Epithelial cell of prostate (primary cell): ENCODE measurements at regions not wholly inside any gene's neighbourhood (a gene's known extent, or its start where the extent isn't known, plus 50 kb on each side); places are given as distances from the start of the nearest gene placed in this dataset.

Source experiments
- DNase-seq: peaks from one replicate; pipeline ENCODE4 v3.0.0-alpha.2; 2011; ENCODE audit warnings: low read depth, low spot score
- H3K27ac ChIP-seq: fragments of 450-650 bp; 2 replicates; pipeline ENCODE4 v1.5.1; 2017; ENCODE audit warnings: mild to moderate bottlenecking

DNA sequence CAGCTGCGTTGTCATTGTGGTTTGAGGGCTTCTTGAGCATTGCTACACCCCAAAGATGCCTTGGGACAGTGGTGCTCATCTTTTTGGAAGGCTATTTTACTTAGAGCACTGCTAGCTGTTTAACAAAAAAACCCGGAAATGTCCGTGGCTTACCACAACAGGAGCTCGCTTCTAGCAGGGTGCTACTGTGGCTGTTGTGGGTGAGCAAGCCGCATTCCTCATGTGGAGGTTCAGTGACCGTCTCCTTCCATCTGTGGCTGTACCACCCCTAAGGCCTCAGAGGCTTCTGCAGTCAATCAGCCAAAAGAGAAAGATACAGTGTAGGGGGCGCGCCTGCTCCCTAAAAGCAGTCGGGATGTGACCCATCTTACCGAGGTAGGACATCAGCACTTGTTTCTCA, 1004.2 kb downstream of the UQCRFS1 start:
- no peak overlapping the region for H3K27ac ChIP-seq
- no peak for DNase-seq

DNA sequence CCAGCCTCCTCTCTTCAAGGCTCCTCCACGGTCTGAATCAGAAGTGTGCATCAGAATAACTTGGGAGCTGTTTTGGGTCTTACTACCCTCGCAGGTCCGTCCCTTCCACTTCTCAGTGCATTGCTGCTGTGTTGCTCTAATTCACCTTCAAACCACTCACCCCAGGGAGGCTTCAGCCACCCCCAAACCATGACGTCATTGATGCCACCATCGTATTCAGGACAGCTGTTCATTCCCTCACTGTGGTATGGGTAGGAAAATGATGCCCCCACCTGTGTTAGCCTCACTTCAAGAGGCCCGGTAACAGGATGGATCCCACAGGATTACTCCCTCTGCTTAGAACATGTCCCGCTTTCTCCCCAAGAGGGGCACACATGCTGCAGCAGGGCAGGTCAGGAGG, 1005.7 kb downstream of the UQCRFS1 start:
- no peak for DNase-seq
- no peak overlapping the region for H3K27ac ChIP-seq

DNA sequence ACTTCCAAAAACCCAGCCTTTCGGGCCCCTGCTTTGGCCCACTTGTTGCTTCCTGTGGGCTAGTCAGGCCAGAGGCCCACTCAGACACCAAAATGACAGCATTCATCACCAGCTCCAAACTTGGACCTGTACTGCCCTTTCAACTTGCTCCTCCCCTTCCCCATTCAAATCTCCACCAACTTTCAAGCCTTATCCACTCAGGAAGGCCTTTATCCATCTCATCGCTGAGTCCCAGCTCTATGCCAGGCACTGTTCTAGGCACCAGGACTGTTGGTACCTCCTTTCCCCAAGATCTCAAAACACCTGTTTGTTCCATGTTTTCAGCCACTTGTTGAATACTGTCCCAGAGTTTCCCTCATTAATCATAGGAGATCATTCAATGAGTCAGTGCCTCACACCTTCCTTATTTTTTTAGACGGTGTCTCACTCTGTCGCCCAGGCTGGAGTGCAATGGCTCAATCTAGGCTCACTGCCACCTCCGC, 1011.4 kb downstream of the UQCRFS1 start:
- H3K27ac ChIP-seq: no peak overlapping the region
- DNase-seq: no peak

DNA sequence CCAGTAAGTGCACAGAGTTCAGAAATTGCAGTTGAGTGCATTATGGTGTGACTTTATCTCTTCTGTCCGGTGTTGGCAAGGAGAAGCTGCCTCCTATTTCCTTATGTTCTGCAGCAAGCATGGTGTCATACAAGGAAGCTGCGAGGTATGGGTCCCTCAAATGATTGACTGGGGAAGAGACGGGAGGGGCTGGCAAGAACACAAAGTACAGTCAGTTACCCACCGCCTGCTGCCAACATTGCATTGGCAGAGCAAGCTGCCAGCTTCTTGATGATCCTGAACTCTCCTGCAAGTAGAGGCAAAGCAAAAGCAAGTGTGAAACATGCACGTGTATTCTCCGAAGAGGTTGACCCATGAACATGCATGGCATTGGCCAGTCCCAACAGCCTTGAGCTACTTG, 1013.6 kb downstream of the UQCRFS1 start:
- DNase-seq: no peak
- H3K27ac ChIP-seq: no peak overlapping the region

DNA sequence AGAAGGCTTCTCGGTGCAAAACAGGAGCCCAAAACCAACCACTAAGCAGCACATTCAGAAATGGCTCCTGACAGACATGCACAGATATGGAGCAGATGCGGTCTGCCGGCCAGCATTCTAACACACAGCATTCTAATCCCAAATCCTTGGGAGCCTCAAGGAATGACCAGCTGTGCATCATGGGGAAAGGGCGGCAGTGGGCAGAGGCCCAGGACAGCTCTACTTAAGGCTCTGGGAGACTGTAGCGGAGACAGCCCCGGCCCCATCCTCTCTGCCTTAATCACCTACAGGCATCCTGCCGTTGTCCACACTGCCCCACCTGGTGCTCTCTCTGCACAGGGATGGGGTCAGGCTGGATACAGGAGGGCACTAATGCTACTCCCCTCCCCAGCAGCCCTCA, 1016.0 kb downstream of the UQCRFS1 start:
- no peak overlapping the region for H3K27ac ChIP-seq
- no peak for DNase-seq

DNA sequence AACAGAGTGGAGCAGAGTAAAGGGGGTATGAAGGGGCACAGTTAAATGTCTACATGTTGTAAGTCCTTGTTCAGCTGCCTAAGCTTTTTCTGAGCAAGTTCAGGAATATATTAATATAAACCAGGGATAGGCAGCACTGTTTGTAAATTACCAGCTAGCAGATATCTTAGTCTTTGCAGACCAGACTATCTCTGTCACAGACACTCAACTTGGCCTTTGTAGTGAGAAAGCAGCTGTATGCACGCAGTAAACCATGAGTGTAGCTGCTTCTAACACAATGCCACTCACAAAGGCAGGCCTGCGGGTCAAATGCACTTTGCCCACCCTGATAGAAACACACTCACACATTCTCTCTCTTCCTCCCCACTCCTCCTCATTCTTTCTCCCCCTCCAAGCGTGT, 1016.9 kb downstream of the UQCRFS1 start:
- DNase-seq: no peak
- no peak overlapping the region for H3K27ac ChIP-seq

DNA sequence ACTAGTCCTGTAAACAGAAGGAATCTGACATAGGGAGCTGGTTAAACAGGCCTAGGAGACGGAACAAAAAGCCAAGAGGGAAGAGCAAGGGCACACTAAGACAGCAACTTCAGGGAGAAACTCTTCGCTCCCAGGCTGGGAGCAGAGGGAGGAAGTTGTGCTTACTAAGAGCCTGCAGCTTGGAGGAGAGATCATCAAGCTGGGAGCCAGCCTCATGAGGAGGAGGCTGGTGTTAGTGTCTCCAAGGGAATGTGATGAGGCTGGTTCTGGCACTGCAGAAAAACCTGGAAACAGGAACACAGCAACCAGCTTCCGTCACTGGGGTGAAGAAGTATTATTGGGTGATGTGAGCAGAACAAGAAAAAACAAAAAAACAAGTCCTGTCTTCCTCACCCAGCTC, 1027.3 kb downstream of the UQCRFS1 start:
- H3K27ac ChIP-seq: no peak overlapping the region
- DNase-seq: no peak

DNA sequence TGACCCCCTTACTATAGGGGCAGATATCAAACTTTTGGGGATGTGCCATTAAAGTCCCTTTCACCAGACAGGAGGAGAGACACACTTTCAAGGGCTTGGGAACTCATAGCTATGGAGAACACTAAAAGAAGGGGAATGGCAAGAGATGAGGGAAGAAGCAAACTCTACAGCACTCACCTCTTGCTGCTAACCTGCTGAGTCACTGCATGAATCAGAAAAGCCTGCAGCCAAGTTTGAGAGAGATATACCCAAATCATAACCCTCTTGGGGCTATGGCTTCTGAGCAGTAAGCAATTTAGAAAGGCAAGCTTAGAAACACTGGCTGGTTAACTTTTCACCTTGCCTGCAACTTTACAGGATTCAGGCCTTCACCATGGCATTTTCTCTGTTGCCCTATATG, 1028.0 kb downstream of the UQCRFS1 start:
- DNase-seq: no peak
- H3K27ac ChIP-seq: no peak overlapping the region

DNA sequence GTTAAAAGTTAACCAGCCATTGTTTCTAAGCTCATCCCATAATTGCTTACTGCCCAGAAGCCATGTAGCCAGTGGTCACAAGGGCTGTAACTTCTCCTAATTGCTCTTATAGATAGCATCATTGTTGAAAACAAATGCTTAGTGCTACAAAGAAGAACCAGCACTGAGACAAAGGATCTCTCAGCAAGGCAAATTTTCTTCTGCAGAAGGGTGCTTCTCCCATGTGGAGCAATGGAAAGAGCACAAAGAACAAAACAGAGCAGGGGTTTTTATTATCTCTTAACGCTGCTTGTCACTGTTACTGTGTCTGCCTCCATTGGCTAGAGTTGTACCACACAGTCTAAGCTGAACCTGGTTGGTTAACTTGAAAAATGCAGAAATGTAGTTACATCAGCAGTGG, 1036.8 kb downstream of the UQCRFS1 start:
- H3K27ac ChIP-seq: no peak overlapping the region
- DNase-seq: no peak

DNA sequence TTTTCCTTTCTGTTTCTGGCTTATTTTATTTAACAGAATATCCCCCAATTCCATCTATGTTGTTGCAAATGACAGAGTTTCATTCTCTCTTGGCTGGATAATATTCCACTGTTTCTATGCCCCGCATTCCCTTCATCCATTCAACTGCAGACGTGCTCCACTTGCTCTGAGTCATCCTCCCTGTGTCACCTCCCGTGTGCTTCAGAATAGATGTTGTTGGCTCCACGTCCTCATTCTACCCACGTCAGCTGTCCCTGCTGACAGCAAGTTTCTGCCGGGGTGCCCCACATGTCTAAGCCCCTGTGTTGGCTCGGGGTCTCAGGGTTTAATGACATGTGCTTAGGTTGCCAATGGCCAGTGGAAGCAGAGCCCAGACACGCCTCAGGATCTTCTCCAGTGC, 1041.0 kb downstream of the UQCRFS1 start:
- no peak overlapping the region for H3K27ac ChIP-seq
- DNase-seq: no peak

DNA sequence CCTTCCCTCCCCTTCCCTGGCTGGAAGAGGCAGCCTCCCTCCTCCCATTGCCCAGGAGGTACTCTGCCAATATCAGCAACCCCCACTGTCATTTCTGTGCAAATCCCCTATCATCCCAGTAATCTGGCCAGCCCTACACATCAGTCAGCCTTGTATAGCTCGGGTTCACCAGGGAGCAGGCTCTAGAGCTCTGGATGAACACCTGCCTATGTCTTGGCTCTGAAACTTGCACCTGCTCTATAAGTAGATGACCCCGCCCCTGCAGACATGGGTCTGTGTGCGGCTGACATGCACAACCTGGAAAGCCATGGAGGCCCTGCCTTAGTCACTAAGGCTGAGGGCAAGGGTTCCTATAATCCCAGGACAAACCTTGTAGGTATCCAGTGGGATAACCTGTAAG, 1042.9 kb downstream of the UQCRFS1 start:
- DNase-seq: no peak
- H3K27ac ChIP-seq: no peak overlapping the region

DNA sequence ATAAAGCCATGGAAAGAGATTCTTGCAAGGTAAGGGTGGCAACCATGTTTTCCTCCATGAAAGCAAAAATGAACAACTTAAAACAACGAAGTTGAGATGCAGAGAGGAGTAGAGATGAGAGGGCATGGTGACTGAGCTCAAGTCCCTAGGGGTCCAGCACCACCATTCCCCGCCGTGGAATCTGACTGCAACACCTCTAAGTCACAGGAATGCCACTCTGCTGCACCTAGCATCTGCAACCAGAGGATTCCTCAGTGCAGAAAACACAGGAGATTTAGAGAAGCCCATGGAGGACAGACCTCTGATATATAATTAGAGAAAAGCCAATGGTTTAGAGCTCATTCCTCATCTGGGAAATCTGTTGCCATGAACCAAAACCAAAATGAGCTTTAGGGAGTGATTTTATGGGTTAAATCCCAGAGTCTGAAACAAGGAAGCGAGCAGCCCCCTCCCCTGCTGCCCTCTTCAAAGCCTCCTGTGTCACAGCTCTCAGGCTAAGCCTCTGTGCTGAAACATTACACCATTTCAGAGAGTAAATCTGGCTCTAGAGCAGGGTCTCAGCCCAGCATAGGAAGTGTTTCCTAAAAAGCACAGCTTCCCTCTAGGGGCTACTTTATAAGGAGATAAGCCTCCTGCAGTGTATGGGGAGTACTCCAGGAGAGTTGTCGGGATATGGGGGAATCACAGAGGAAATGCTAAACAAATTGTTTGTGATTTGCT, 1043.6 kb downstream of the UQCRFS1 start:
- H3K27ac ChIP-seq: no peak overlapping the region
- no peak for DNase-seq

DNA sequence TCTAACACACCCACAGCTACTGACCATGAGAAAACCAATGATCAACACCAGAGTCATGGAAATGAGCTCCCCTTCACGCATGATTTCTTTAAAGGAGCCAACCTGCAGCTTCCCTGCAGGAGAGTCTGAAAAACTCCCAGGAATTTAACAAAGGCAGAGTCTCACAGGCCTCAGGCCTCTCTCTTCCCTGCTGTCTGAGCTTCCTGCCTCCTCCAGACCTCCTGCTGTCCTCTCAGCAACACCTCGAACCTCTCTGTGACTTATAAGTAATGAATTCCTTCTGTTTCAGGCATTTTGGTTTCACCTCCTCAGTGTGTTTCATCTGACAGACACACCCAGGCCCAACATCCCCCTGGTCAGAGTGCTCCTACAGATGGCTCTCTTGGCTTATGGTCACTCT, 1044.4 kb downstream of the UQCRFS1 start:
- no peak overlapping the region for H3K27ac ChIP-seq
- DNase-seq: no peak

DNA sequence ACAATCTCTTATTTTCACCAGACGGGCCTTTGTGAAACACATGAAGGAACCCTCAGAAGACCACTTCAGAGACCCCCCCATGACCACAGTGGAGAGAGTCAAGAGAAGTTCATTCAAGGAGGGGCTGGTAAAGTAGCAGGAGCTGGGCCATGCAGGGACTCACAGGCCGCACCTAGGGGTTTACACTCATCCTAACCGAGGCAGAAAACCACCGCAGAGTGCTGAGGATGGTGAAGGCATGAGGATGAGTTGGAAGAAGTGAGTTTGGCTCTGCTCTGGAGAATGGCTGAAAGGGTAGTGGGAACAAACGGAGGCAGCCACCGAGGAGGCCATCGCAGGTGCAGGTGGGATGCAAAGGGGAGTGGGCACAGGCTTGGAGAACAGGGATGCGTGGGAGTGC, 1046.9 kb downstream of the UQCRFS1 start:
- no peak overlapping the region for H3K27ac ChIP-seq
- DNase-seq: no peak

DNA sequence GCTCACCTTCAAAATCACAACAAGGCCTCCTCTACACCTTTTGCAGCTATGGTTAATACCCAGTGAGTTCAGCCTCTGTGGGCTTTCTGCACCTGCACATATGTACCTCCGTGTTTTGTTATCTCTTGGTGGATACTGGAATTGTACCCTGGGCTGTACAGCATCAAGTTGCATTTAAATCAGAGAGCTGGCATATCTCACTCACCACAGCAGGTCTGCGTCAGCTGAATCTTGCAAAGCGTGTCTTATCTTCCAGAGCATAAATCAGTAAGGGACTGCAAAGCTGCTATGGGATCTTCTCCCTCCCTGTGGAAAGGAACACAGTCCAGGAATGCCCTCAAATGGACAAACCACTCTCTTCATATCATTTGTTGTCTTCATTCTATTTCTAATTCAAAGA, 1048.7 kb downstream of the UQCRFS1 start:
- no peak for DNase-seq

DNA sequence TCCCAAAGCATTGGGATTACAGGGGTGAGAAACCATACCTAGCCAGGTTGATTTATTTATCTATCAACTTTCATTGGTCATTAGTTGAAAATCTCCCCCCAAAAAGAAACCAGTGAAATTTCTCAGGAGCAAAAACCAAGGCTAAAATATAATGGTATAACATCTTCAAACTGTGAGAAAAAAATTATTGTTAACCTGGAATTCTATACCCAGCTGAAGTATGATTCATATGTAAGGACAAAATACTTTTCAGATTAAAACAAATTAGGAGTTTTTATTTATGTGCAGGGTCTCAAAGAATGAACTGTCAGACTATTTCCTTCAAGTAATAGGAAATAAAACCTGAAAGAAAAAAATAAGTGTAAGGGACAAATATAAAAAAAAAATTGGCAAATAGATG, 1053.9 kb downstream of the UQCRFS1 start:
- no peak overlapping the region for H3K27ac ChIP-seq
- DNase-seq: no peak

More for the DNA sequence above, 1048.7 kb downstream of the UQCRFS1 start:
- no peak overlapping the region for H3K27ac ChIP-seq

DNA sequence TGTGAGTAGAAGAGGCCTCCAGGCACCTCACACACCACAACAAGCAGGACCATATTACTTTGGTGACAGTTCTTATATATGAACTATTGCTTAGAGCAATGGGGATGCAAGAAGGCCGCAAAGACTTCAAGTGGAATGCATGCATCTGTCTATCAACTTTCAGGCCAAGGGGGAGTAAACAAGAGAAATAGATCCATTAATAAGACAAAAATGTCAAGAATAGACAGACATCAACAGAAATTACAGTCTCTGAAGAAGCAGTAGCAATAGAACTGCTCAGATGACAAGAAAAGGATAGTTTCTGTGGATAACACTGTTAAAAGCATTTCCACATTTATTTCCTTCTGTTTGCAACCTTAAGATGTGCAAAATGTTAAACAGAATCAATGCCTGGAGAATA, 1057.7 kb downstream of the UQCRFS1 start:
- no peak overlapping the region for H3K27ac ChIP-seq
- no peak for DNase-seq

DNA sequence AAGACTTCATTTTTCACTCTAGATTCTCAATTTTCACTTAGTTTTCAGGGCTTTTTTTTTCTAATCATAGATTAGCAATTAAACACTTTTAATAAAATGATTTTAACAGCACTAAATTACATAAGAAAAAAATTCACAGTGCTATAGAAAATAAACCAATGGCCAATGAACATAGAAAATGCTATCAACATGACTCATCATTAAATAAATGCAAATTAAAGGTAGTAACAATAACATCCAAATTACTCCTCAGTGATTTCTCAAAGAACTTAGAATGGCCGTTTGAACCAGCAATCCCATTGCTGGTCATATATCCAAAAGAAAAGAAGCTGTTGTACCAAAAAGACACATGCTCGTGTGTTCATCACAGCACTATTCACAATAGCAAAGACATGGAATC, 1058.9 kb downstream of the UQCRFS1 start:
- no peak for DNase-seq

DNA sequence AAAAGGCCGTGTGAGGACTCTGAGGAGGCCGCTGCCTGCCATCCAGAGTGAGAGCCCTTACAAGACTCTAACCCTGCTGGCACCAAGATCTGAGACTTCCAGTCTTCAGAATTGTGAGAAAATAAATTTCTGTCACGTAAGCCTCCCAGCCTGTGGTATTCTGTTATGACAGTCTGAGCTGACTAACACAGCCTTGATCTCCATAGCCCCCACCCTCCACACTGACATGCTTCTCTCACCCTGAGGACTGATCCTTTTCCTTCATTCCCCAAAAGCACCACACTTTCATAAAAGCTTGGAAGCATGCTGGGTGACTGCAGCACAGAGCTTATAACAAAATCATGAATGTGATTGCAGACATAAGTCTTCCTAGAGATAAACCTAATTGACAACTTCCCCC, 1059.8 kb downstream of the UQCRFS1 start:
- no peak for DNase-seq
- H3K27ac ChIP-seq: no peak overlapping the region

More for the DNA sequence above, 1058.9 kb downstream of the UQCRFS1 start:
- no peak overlapping the region for H3K27ac ChIP-seq

DNA sequence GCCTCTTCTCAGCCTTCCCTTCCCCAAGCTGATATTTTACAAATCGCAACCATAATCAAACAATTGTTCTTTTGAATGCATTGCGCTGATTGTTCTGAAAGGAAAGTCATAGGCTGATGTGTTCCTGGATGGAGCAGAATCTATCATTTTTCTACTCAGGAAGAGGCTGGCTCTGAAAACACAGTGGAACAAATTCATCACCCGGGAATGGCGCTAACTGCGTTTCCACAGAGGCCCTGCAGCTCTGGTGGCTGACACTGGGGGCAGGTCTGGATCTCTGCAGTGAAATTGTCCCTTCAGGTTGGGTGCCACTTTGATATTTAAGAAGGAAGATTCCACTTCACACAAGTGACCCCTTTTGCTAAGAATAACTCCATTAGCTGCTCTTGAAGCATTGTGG, 1060.8 kb downstream of the UQCRFS1 start:
- H3K27ac ChIP-seq: no peak overlapping the region
- no peak for DNase-seq

DNA sequence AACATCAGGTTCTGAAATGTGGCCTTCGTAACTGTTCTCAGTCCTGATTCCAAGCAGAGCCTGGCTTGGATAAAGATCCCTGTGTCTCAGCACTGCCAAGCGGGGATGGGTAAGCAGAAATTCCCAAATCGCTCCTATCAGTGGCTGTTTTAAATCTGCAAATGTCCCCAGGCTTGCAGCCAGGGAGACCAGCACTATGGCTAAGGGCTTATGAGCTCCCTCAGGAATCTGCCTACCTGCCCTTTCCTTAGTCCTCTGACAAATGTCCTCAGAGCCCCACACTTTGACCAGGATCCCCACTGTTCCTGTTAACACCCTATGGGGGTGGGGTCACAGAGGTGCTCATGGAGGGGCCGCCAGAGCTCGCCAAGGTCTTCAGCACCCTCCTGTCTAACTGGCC, 1062.8 kb downstream of the UQCRFS1 start:
- DNase-seq: no peak
- no peak overlapping the region for H3K27ac ChIP-seq

DNA sequence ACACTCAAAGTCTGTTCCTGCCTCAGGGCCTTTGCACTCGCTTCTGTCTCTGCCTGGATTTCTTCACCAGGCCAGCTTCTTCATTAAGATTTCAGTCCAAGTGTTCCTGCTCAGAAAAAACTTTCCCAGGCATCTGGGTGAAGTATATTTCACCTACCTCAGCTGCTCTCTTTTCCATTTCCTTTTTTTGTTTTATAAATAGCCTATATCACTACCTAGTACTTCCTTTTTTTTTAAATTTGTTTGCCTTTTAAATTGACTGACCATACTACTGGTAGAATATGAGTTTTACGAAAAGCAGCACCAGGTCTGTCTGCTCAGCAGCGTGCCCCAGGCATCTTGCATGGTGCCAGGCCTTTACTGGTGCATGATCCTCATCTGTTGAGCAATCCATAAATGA, 1064.4 kb downstream of the UQCRFS1 start:
- DNase-seq: no peak
- H3K27ac ChIP-seq: no peak overlapping the region

DNA sequence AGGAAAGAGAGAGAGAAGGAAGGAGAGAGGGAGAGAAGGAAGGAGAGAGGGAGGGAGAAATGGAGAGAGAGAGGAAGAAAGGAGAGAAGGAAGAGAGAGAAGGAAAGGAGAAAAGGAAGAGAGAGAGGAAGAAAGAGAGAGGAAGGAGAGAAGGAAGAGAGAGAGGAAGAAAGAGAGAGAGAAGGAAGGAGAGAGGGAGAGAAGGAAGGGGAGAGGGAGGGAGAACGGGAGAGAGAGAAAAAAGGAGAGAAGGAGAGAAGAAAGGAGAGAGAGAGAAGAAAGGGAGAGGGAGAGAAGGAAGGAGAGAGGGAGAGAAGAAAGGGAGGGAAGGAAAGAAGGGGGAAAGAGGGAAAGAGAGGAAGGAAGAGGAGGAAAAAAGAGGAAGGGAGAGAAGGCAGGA, 1070.7 kb downstream of the UQCRFS1 start:
- H3K27ac ChIP-seq: no peak overlapping the region
- DNase-seq: no peak
